ENCODE measurements at regions not wholly inside any gene's neighbourhood (a gene's known extent, or its start where the extent isn't known, plus 50 kb on each side); places are given as distances from the start of the nearest gene placed in this dataset.
A peak's percentile ranks its signal among the peaks of the same experiment; 100 is the strongest.
"Not testable (repeated sequence)": the region's sequence is repeated elsewhere in the genome, so short reads cannot be mapped to it uniquely, and the experiment has no call there.

- DNase-seq: no peak
Measured at GRCh38 chr2:16791496-16791895, 125.9 kb upstream of the CYRIA start.

DNA sequence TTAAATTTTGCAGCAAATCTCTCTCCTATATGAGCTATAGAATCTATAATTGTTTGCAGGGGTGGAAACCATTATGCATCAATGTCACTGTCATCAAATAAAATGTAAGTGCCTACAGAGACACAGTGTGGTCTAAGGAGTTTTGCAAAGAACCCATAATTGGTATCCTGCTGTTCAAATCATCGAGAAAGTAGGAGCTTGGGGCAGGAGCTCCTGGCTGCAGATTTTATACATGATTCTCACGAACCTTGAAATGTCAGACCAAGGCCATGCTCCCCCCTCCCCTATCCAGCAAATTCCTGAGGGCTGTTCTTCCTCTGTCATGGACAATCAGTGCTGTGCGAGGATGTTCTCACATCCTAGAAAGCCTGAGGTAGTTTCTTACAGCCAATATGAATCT is 119.5 kb upstream of the CYRIA start:
- DNase-seq: no peak

- no peak for DNase-seq
Measured at GRCh38 chr2:16784652-16785051, 119.0 kb upstream of the CYRIA start.

- DNase-seq: no peak
Measured at GRCh38 chr2:16777123-16777870, 111.7 kb upstream of the CYRIA start.

DNA sequence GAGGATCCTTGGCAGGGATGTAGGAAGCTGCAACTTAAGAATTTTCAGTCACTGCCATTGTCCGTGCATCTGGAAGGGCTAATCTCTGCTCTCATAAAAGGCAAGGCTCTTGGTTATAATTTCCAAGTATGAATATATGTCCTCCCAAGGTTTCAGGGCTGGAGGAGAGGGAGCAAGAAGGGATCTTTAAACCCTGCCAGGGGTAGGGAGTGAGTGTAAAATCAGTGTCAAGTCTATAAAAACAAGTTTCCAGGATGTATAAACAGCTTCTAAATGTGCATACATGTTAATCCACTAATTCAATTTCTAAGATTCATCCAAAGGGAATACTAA is 110.2 kb upstream of the CYRIA start:
- no peak for DNase-seq

- DNase-seq: peak; percentile 17 to 51 (median 31)
Measured at GRCh38 chr2:16774980-16775898, 109.6 kb upstream of the CYRIA start.

DNA sequence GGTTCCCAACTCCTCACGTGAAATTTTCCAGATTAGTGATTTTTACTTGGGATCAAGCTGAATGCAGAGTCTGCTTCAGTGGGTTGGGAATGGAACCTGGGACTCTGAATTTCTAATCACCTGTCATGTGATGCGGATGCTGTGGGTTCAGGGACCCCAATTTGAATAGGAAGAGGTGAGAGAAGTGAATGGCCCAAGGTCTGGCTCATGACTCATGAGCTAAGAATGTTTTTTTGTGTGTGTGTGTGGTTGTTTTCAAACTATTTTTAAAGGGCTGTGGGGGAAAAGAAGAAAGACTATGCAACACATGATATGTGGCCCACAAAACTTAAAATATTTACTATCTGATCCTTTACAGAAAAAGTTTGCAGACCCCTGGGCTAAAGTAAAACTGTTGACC is 108.5 kb upstream of the CYRIA start:
- DNase-seq: no peak

- DNase-seq: peak; percentile 70 to 78 (median 74)
Measured at GRCh38 chr2:16773080-16773713, 107.6 kb upstream of the CYRIA start.

DNA sequence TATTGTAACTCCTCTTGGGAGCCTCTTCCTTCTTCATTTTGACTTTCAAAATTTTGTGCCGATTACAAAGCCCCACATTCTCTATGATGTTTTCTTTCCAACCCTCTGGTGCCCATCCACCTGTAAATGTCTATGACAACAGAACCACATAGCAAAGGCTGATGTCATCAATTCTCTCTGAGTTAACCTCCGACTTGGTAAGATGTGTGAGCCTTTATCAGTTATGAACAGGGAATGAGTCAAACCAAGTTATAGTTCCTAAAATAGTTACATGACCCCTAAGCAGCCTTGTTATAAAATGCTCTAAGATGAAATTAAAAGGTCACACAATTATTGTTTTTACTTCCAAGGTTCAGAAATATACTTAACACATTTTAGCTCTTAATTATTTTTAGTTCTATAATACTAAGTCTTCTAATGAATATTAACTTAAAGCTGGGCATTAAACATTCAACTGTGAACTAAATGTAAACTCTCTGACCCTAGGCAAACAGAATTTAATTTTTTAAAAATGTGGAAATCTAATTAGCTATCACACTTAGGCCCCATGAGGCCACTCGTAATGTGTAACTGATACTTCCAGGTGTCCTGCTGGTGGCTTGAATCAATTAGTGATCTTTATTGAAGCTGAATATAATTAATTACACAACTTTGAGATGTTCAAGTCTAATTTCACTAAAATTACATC is 102.3 kb upstream of the CYRIA start:
- DNase-seq: peak in 1 of 4 experiments; percentile 33

DNA sequence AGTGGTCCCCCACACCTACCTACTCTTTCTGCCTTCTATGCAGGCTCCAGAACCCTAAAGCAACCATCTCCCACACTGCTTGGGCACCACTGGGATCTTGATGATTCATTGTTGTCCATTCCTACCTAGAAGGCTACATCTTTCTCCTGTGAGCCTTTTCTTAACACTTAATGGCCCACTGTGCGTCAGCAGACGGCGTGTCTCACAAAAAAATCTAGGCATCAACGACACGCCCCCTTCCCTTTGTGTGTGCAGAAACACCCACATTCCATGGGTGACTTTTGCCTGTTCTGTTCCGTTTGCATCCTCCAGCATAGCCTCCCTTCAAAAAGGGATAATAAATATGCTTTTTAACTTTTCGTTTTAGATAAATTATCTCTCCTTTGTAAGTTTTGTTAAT is 99.7 kb upstream of the CYRIA start:
- no peak for DNase-seq

GRCh38 chr2:16764487-16764886 is 98.9 kb upstream of the CYRIA start:
- DNase-seq: no peak

- DNase-seq: peak; percentile 29 to 71 (median 50)
Measured at GRCh38 chr2:16763493-16763899, 97.9 kb upstream of the CYRIA start.

- DNase-seq: no peak
Measured at GRCh38 chr2:16763056-16763455, 97.4 kb upstream of the CYRIA start.

GRCh38 chr2:16760426-16760825 is 94.8 kb upstream of the CYRIA start:
- DNase-seq: peak in 3 of 4 experiments; percentile 17 to 61 (median 51)

DNA sequence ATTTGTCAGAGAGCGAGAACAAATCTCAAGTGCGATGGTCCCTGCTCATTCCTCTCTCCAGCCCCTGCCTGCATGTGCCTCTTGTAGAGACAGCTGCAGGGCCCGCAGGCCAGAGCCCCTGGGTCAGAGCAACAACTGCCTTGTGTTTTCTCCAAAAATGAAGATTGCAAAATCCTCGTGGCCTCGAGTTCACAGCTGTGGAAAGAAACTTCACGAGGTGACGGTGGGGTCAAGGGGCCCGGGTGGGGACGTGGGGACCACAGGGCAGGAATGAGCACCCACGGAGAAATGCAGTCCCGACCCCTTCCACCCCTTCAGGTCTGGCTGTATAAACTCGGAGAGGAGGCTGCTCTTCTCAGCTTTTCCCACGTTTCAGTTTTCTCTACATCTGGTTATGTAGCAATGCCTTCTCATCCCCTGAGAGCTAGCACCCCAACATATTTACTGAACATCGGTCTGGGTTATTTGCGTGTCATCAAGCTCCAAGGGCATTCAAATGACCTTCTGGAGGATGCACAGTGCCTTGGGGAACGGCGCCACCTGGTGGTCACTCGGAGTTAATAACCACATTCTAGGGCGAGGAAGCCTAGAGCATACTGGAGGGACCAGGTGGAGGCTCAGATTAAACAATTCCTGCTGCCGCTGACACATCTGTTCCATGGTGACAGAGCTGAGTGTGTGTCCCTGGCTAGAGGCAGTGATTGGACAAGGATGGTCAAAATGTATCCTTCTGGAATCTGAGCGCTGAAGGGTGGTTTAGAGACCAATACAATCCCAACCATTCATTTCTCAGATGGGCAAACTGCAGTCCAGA is 91.4 kb upstream of the CYRIA start:
- peak; percentile 78 to 85 (median 80) for DNase-seq

DNA sequence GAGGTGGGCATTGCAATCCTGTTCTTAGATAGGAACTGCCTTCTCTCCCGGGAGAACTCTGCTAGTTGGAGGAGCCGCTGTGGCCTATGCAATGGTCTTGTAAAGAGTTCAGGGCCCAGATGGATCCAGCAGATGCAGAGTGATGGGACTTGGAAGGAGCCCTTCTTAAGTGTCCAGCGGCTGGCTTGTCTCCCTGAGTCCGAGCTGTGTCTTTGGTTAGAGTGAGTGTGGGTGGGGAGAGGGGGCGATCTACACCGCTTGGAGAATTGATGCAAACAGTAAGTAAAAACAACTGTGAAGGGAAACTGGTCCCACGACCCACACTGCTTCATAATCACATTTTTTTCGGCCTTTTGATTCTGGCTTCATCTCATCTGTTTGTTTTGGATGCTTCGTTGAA is 89.8 kb upstream of the CYRIA start:
- DNase-seq: no peak

GRCh38 chr2:16753025-16753424 is 87.4 kb upstream of the CYRIA start:
- not testable (repeated sequence) for DNase-seq

GRCh38 chr2:16750925-16751214 is 85.2 kb upstream of the CYRIA start:
- DNase-seq: not testable (repeated sequence)

- DNase-seq: no peak
Measured at GRCh38 chr2:16750175-16750924, 84.7 kb upstream of the CYRIA start.

DNA sequence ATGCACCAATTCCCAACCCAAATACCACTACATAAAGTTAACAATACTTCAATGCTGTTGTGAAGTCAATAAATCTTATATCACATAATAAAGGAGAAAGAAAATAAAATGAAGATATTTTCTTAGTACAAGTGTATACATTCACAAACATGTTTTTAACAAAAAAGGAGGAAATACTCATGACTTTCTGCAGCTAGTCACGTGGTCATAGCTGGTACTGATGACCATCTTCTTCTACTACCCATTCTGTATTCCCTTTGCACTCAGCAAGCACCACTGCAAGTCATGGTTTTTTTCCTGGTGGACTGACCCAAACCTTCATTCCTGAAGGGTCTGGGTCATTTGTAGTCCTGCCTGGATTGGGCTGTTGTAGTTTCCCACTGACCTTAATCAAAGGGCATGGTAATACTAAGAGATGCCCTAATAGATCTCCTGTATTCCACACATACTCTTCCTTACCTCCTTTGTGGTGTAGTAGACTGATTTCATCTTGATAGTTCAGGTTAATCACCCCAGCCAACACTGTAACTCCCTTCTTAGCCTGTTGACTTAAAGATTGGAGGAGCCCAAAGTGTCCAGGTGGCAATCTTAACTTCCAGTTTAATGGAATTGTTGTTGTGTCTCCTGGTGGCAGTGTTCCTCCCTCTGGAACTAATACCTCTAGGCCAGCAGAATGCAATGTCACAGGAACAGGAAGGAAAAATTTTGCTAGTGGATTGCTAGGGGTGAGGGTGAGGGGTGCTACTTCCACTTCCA is 83.1 kb upstream of the CYRIA start:
- not testable (repeated sequence) for DNase-seq

DNA sequence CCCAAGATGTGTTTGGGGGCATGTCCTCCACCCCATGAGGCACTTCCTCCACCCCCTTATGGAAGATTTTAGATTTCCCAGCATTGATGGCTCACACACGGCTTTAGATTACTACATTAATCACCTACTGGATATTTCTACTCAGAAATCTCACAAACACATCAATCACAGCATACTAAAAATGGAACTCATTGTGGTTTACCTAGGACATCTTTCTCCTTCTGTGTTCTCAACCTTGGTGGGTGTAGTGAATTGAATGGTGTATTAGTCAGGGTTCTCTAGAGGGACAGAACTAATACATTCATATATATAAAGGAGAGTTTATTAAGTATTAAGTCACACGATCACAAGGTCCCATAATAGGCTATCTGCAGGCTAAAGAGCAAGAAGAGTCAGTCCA is 82.1 kb upstream of the CYRIA start:
- no peak for DNase-seq

Measured in suppressor macrophage (primary cell).